ENCODE measurements at regions not wholly inside any gene's neighbourhood (a gene's known extent, or its start where the extent isn't known, plus 50 kb on each side); places are given as distances from the start of the nearest gene placed in this dataset.

GRCh38 chr22:49637255-49637760 is 190.4 kb downstream of the BRD1 start:
- DNase-seq (ENCODE audit: low read depth): no peak
- TF ChIP-seq, protein P1, sequence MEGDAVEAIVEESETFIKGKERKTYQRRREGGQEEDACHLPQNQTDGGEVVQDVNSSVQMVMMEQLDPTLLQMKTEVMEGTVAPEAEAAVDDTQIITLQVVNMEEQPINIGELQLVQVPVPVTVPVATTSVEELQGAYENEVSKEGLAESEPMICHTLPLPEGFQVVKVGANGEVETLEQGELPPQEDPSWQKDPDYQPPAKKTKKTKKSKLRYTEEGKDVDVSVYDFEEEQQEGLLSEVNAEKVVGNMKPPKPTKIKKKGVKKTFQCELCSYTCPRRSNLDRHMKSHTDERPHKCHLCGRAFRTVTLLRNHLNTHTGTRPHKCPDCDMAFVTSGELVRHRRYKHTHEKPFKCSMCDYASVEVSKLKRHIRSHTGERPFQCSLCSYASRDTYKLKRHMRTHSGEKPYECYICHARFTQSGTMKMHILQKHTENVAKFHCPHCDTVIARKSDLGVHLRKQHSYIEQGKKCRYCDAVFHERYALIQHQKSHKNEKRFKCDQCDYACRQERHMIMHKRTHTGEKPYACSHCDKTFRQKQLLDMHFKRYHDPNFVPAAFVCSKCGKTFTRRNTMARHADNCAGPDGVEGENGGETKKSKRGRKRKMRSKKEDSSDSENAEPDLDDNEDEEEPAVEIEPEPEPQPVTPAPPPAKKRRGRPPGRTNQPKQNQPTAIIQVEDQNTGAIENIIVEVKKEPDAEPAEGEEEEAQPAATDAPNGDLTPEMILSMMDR (IDR thresholded peaks at IDR 0.05; ENCODE audit: low read depth, low read length, missing control alignments): no peak
- no peak overlapping the region for H3K4me3 ChIP-seq (ENCODE audit: low read depth, low read length)

GRCh38 chr22:49636649-49637048 is 191.0 kb downstream of the BRD1 start:
- no peak for DNase-seq (ENCODE audit: low read depth)
- no peak overlapping the region for H3K4me3 ChIP-seq (ENCODE audit: low read depth, low read length)
- TF ChIP-seq, protein P1 (IDR thresholded peaks at IDR 0.05; ENCODE audit: low read depth, low read length, missing control alignments): no peak

DNA sequence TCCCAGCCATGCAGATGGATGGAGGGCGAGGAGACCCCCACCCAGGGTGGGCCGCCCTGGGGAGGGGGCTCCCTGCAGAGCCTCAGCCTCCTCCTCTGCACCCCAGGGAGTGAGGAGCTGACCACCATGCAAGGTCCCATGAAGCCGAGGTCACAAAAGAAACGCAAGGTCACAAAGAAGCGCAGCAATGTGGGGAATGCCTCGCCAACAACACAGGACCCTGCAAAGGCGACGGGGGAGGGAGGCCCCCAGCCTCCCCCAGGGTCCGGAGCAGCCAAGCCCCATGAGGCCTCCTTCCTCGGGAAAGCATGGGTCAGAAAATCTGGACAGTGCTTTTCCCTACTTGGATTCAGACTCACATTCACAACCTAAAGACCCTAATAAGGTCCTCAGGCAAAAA is 191.5 kb downstream of the BRD1 start:
- TF ChIP-seq, protein P1 (IDR thresholded peaks at IDR 0.05; ENCODE audit: low read depth, low read length, missing control alignments): no peak
- no peak overlapping the region for H3K4me3 ChIP-seq (ENCODE audit: low read depth, low read length)
- DNase-seq (ENCODE audit: low read depth): no peak

DNA sequence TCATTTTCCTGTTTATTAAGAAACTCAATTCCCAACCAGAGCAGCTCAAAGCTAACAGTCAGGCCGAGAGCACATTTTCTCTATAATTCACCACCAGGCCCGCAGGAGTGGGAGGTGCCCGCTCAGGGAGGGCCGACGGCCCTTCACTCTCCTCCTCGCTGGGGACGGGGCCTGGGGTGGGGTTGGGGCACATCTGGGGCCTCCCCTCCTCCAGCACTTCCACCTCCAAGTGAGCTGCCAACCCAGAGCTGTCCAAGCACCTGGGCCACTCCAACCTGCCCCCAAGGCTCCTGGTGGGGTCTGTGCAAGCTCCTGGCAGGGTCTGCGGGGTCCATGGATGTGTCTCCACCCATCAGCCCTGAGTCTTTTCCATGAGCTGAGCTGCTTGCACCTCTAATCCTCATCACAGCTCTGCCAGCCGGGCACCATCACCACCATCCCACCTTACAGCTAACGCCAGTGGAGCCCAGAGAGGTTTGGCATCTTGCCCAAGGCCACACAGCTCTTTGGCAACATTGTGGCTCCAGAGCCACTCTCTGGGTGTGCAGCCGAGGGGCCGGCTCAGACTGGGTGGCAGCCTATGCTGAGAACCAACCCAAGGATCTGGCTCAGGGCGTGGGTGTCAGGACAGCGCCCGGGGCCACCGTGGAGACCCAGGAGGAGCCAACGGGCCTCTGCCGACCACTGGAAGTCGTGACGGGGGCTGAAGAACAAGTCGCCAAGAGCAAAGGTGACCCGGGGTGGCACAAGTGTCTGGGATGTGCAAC is 193.5 kb downstream of the BRD1 start:
- no peak for DNase-seq (ENCODE audit: low read depth)
- TF ChIP-seq, protein P1 (IDR thresholded peaks at IDR 0.05; ENCODE audit: low read depth, low read length, missing control alignments): no peak
- H3K4me3 ChIP-seq (ENCODE audit: low read depth, low read length): no peak overlapping the region

DNA sequence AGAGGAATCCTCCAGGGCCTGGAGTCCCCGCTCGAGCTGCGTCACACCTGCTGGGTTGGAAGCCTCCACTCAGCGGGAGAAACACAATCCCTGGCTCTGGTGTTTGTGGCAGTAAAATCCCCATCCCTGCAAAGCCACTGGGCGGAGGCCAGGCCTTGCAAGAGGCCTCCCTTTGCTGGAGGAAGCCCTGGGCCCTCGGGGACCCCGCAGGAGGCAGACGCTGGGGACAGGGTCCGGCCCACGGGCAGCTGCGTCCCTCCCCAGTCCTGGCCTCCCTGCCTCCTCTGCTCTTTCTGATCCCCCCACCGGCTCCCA is 194.7 kb downstream of the BRD1 start:
- TF ChIP-seq, protein P1 (IDR thresholded peaks at IDR 0.05; ENCODE audit: low read depth, low read length, missing control alignments): no peak
- no peak for DNase-seq (ENCODE audit: low read depth)
- no peak overlapping the region for H3K4me3 ChIP-seq (ENCODE audit: low read depth, low read length)

DNA sequence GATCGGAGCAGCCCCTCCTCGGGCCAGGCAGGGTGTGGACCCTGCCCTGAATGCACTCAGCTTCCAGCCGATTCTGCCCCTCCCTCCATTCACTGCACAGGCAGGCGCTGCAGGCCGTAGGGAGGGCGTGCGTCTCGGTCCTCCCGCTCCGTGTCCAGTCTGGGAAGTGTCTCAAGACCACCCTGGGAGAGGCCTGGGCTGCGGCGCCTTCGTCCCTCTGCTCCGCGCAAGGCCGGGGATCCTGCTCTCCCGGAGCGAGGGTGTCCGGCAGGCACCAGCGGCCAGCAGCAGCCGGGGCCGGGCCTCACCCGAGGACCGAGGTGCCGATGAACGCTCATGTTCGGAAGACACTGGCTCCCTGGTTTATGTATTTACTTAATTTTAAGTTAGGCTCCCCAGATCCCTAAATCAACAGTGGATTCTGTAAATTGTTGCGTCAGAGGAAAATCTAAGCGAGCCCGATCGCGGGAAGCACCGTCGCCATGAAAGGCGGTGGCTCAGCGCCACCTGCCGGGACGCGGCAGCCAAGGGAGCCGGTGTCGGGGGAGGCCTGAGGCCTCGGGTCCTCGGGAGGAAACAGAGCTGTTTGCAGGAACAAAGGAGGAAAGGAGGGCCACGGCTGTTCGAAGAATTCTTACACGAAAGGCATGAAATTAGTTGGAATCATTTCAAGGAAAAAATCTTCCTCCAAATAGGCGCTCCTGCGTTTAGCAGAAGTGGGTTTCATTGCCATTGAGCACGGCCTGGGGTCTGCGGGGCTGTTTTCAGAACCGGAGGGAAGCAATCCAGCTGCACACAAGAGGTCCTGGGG is 195.3 kb downstream of the BRD1 start:
- no peak for DNase-seq (ENCODE audit: low read depth)
- H3K4me3 ChIP-seq (ENCODE audit: low read depth, low read length): no peak overlapping the region
- TF ChIP-seq, protein P1 (IDR thresholded peaks at IDR 0.05; ENCODE audit: low read depth, low read length, missing control alignments): peak; percentile 71
